ENCODE measurements at regions not wholly inside any gene's neighbourhood (a gene's known extent, or its start where the extent isn't known, plus 50 kb on each side); places are given as distances from the start of the nearest gene placed in this dataset.
"Not testable (repeated sequence)": the region's sequence is repeated elsewhere in the genome, so short reads cannot be mapped to it uniquely, and the experiment has no call there.

DNA sequence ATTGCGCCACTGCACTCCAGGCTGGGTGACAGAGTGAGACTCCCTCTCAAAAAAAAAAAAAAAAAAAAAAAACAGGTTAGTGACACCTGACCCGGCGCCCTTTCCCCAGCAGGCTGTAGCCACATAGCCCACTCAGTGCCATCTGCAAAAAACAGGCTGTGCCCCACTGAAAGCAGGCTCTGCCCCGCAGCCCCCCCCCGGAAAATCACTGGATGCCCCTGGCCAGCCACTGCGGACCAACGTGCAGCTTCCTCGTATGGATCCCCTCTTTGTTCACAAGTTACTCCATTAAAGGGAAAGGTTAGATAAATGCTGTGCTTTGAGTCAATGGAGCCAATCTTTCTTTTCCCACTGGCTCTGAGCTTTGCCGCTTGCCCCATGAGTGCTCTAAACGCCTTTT lies 660.3 kb downstream of the TBC1D22A start:
- DNase-seq = no peak

GRCh38 chr22:47421846-47422245 lies 659.4 kb downstream of the TBC1D22A start:
- no peak for DNase-seq

DNA sequence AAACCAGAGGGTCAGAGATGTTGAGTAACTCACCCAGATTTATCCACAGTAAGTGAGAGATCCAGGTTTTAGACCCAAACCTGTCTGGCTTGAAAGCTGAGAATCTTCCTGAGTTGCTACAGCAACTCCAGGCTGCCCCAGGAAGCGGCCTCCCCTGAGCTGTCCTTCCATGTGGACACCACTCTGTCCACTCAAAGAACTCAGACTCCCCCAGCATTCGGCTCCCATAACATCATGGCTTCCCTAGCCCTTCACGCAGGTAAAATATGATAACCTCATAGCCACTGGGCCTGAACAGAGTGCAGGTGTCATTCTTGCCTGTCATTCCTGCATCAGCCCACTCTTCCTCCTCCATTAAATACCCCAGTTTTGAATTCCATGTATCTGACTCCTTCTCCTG lies 657.8 kb downstream of the TBC1D22A start:
- DNase-seq = no peak

- DNase-seq = no peak
Observed at GRCh38 chr22:47419239-47419638, 656.8 kb downstream of the TBC1D22A start.

DNA sequence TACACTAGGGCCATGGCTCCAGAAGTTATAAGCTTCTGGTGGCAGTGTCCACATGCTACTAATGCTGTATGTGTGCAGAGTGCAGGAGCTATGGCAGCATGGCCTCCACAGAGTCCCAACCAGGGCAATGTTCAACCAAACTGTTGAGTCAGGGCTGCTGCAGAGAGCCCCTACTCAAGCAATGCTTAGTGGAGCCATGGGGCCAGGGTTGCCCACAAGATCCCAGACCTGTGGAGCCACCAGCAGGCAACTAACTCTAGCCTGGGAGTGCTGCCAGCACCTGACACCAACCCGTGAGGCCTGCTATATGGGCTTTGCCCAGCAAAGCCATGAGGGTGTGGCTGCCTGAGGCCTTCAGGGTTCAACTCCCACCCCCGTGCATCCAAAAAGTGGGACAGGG lies 655.2 kb downstream of the TBC1D22A start:
- DNase-seq = no peak

DNA sequence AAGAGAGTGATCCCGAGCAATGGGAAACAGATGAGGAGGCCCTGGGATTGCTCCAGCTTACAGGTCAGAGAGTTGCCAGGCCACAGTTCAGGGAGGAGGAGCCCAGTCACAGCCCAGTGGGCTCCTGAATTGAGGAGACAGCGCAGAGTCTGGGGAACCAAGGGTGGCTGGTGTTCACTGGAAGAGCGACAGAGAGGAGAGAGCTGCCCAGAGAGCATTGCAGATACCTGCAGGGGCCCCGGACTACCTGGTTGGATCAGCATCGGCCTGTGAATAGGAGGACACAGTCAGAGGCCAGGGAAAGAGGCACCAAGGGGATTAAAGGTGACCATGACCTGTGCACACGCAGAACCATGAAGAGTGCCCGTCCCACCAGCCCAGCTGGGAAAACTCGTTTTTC lies 648.6 kb downstream of the TBC1D22A start:
- no peak for DNase-seq

DNA sequence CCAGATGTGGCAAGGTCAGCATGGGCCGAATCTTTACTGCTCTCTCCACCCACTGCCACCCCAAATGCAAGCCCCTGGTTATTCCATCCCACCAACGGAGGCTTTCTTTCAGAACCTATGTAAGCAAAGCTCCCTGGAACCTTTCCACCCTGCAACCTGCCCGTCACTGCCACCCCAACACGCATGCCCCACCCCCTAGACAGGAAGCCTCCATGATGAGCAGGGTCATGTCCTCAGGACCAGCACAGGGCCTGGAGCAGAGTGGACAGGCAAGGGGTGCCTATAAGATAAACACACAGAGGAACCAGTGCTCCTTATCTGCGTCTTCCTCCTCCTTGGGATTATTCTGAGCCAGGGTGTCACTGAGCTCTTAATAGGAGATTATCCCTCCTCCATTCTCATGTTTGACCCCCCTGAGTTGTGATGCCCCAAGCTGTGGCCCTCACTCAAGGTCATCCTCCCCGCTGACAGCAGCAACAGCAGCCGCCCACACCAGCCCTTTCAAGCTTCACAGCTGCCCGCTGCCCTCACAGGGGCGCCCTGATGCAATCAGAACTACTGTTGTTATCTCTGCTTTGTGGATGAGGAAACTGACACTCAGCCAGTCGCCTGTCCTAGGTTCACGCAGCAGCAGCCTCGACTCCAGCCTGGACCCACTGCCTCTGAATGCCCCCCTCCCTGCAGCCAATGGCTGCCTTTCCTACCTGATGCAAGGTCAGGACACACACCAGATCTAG lies 647.3 kb downstream of the TBC1D22A start:
- DNase-seq = no peak

GRCh38 chr22:47408409-47408808 lies 646.0 kb downstream of the TBC1D22A start:
- no peak for DNase-seq

- DNase-seq = no peak
Observed at GRCh38 chr22:47407461-47408025, 645.1 kb downstream of the TBC1D22A start.

GRCh38 chr22:47406896-47407295 lies 644.4 kb downstream of the TBC1D22A start:
- DNase-seq = no peak

GRCh38 chr22:47406180-47406834 lies 643.9 kb downstream of the TBC1D22A start:
- no peak for DNase-seq

DNA sequence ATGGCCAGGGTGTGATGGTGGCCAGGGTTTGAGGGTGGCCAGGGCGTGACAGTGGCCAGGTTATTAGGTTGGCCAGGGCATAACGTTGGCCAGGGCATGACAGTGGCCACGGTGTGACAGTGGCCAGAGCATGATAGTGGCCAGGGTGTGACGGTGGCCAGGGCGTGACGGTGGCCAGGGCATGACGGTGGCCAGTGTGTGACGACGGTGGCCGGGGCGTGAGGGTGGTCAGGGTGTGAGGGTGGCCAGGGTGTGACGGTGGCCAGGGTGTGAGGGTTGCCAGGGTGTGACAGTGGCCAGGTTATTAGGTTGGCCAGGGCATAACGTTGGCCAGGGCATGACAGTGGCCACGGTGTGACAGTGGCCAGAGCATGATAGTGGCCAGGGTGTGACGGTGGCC lies 642.8 kb downstream of the TBC1D22A start:
- DNase-seq = not testable (repeated sequence)

DNA sequence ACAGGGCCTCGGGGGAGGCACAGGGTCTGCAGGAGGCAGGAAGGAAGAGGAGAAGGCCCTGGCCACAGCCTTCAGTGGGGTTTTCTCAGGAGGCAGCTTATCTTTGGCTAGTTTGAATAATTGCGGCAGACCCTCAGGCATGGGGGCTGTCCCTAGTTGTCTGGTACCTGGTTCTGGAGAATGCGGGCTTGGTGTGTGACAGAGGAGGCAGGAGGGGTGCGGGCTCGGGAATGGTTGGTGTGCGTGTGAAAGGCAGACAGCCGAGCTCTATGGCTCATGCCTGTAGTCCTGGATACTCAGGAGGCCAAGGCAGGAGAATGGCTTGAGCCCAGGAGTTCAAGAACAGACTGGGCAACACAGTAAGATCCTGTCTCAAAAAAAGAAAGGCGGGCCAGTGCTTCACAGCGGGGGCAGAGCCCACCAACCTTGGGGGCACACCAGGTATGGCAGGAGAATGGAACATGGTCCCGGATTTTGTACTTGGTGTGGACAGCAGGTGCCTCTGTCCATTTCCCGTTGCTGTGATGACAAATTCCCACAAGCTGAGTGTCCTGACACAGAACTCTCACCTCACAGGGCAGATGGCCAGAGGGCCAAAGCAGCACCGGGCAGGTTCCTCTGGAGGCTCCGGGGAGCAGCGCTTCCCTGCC lies 640.6 kb downstream of the TBC1D22A start:
- DNase-seq = no peak

GRCh38 chr22:47401976-47402770 lies 639.7 kb downstream of the TBC1D22A start:
- DNase-seq = no peak

- no peak for DNase-seq
Observed at GRCh38 chr22:47401592-47401898, 639.1 kb downstream of the TBC1D22A start.

- DNase-seq = no peak
Observed at GRCh38 chr22:47400701-47401591, 638.5 kb downstream of the TBC1D22A start.

- DNase-seq = not testable (repeated sequence)
Observed at GRCh38 chr22:47400131-47400530, 637.7 kb downstream of the TBC1D22A start.

- DNase-seq = no peak
Observed at GRCh38 chr22:47398921-47399790, 636.7 kb downstream of the TBC1D22A start.

- no peak for DNase-seq
Observed at GRCh38 chr22:47398491-47398890, 636.0 kb downstream of the TBC1D22A start.

GRCh38 chr22:47397673-47398072 lies 635.2 kb downstream of the TBC1D22A start:
- no peak for DNase-seq

DNA sequence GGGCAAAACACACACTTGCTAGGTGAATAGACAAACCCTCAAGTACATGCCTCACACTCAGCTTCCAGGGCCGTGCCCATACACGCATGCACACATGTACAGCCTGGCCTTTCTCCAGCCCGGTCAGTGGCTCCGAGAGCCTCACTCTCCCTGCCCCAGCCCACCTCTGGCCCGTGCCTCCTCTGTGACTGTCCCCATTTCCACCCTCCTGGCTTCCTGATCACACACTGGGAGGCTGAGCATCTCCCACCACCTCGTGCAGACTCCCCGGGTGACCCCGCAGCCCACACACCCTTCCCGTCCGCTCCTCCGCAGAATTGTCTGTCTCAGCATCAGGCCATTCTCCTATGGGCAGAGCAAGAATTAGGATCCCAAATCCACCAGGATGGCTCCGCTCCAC lies 634.1 kb downstream of the TBC1D22A start:
- no peak for DNase-seq

Measured in CD4-positive, alpha-beta T cell treated with Interleukin-21 for 1 hour (primary cell).